WTC11 (cell line): ENCODE measurements at regions not wholly inside any gene's neighbourhood (a gene's known extent, or its start where the extent isn't known, plus 50 kb on each side); places are given as distances from the start of the nearest gene placed in this dataset.

Source experiments
- ATAC-seq: fragments of 200-7000 bp; cut with Tn5 transposase; 2 replicates; pipeline ENCODE4 v1.10.0; 2021; ENCODE audit warnings: mild to moderate bottlenecking, moderate library complexity
- CTCF ChIA-PET: fragments of 300-600 bp; sonication (Branson Sonifier 250); formaldehyde crosslinking; loops from one replicate; lab custom pipeline; 2021; ENCODE audit warnings: antibody characterized with exemption; lab: Charles Lee
- POLR2A ChIA-PET: fragments of 350-600 bp; sonication (Branson Sonifier 250); formaldehyde crosslinking; loops from one replicate; lab custom pipeline; 2021; ENCODE audit warnings: antibody characterized with exemption; lab: Charles Lee
- DNase-seq: peaks from one replicate; pipeline ENCODE4 v3.0.0; 2021; ENCODE audit warnings: low spot score
- H3K27ac Mint-ChIP-seq: 2 replicates; pipeline ENCODE4 v1.8.0; 2021; ENCODE audit warnings: mixed read lengths
- H3K27me3 Mint-ChIP-seq: 2 replicates; pipeline ENCODE4 v1.8.0; 2021; ENCODE audit warnings: low read depth, mild to moderate bottlenecking, moderate library complexity, mixed read lengths
- H3K36me3 Mint-ChIP-seq: 2 replicates; pipeline ENCODE4 v1.8.0; 2021; ENCODE audit warnings: mixed read lengths
- H3K4me1 Mint-ChIP-seq: 2 replicates; pipeline ENCODE4 v1.8.0; 2022; ENCODE audit warnings: mixed read lengths
- H3K4me3 Mint-ChIP-seq: 2 replicates; pipeline ENCODE4 v1.8.0; 2021; ENCODE audit warnings: mild to moderate bottlenecking, moderate library complexity, mixed read lengths
- H3K9me3 Mint-ChIP-seq: 2 replicates; pipeline ENCODE4 v1.8.0; 2021; ENCODE audit warnings: mixed read lengths
- ARID4B ChIP-seq: sonication (generic); formaldehyde crosslinking; IDR thresholded peaks from 2 replicates; pipeline ENCODE4 v1.8.0; 2023; ENCODE audit warnings: missing genetic modification reagents, mild to moderate bottlenecking, borderline replicate concordance
- CBFB ChIP-seq: sonication (generic); formaldehyde crosslinking; IDR thresholded peaks from 2 replicates; pipeline ENCODE4 v1.8.1; 2022; ENCODE audit warnings: mild to moderate bottlenecking, low read depth, missing genetic modification reagents
- CTCF ChIP-seq: fragments of 200-600 bp; IDR thresholded peaks from 2 replicates; pipeline ENCODE4 v1.8.0; 2022; ENCODE audit warnings: antibody characterized with exemption
- EMX1 ChIP-seq: fragments of 250-450 bp; sonication (Bioruptor Pico); IDR thresholded peaks from 2 replicates; pipeline ENCODE4 v1.8.0; 2021; ENCODE audit warnings: mild to moderate bottlenecking
- IRF2 ChIP-seq: sonication (generic); formaldehyde crosslinking; IDR thresholded peaks from 2 replicates; pipeline ENCODE4 v1.8.0; 2022; ENCODE audit warnings: low read depth, missing genetic modification reagents, borderline replicate concordance
- MXD4 ChIP-seq: fragments of 250-450 bp; sonication (Bioruptor Pico); IDR thresholded peaks from 2 replicates; pipeline ENCODE4 v1.8.0; 2021; ENCODE audit warnings: mild to moderate bottlenecking, moderate library complexity, borderline replicate concordance
- MYBL2 ChIP-seq: sonication (generic); formaldehyde crosslinking; IDR thresholded peaks from 2 replicates; pipeline ENCODE4 v1.8.1; 2023; ENCODE audit warnings: mild to moderate bottlenecking, moderate library complexity, missing genetic modification reagents
- NFATC4 ChIP-seq: fragments of 250-450 bp; sonication (Bioruptor Pico); IDR thresholded peaks from 2 replicates; pipeline ENCODE4 v1.9.0; 2021; ENCODE audit warnings: mild to moderate bottlenecking
- NFE2L1 ChIP-seq: sonication (generic); formaldehyde crosslinking; IDR thresholded peaks from 2 replicates; pipeline ENCODE4 v1.8.1; 2023; ENCODE audit warnings: missing genetic modification reagents
- RORB ChIP-seq: fragments of 250-450 bp; sonication (Bioruptor Pico); IDR thresholded peaks from 2 replicates; pipeline ENCODE4 v1.9.0; 2021; ENCODE audit warnings: mild to moderate bottlenecking
- SMAD3 ChIP-seq: sonication (generic); formaldehyde crosslinking; IDR thresholded peaks from 2 replicates; pipeline ENCODE4 v1.8.0; 2022; ENCODE audit warnings: missing genetic modification reagents, mild to moderate bottlenecking, borderline replicate concordance
- SP1 ChIP-seq: sonication (generic); formaldehyde crosslinking; conservative IDR thresholded peaks from 2 replicates; pipeline ENCODE4 v1.8.1; 2022; ENCODE audit warnings: missing genetic modification reagents
- ZNF138 ChIP-seq: sonication (generic); formaldehyde crosslinking; conservative IDR thresholded peaks from 2 replicates; pipeline ENCODE4 v1.8.1; 2022; ENCODE audit warnings: mild to moderate bottlenecking, moderate library complexity, missing genetic modification reagents
- ZNF423 ChIP-seq: fragments of 250-450 bp; sonication (Bioruptor Pico); IDR thresholded peaks from 2 replicates; pipeline ENCODE4 v2.1.2; 2022; ENCODE audit warnings: mild to moderate bottlenecking, moderate library complexity
- ZNF425 ChIP-seq: fragments of 250-450 bp; sonication (Bioruptor Pico); conservative IDR thresholded peaks from 2 replicates; pipeline ENCODE4 v1.9.0; 2021; ENCODE audit warnings: mild to moderate bottlenecking
- ZNF532 ChIP-seq: fragments of 250-450 bp; sonication (Bioruptor Pico); IDR thresholded peaks from 2 replicates; pipeline ENCODE4 v1.9.0; 2021; ENCODE audit warnings: mild to moderate bottlenecking, borderline replicate concordance
- TF ChIP-seq, protein P1 (sequence below): sonication (generic); formaldehyde crosslinking; conservative IDR thresholded peaks from 2 replicates; pipeline ENCODE4 v1.8.1; 2022; ENCODE audit warnings: mild to moderate bottlenecking, missing genetic modification reagents
- TF ChIP-seq, protein P2 (sequence below): sonication (generic); formaldehyde crosslinking; IDR thresholded peaks from 2 replicates; pipeline ENCODE4 v1.8.1; 2023; ENCODE audit warnings: mild to moderate bottlenecking, missing genetic modification reagents, borderline replicate concordance
- TF ChIP-seq, protein P3 (sequence below): fragments of 250-450 bp; sonication (Bioruptor Pico); IDR thresholded peaks from 2 replicates; pipeline ENCODE4 v1.9.0; 2021; ENCODE audit warnings: moderate library complexity, mild to moderate bottlenecking, inconsistent platforms, borderline replicate concordance

DNA sequence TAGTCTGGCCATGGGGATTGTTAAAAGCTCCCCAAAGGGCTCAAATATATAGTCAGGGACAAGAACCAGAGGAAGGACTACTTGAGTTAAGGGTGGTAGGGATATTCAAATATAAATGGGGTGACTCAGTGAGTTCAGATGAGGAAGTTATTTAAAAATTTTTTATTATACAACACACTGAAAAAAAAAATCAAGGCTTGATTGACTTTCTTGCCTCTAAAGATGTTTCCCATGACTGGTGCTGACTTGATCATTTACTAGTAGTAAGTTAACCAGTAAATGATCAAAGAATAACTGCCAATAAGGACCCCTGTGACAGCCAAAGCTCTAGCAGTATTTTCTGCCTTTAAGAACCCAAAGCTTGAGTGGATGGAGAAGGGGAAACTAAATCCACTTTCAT, 357.6 kb upstream of the NR5A2 start (continued):
- TF ChIP-seq ZNF532 (CRISPR knock-in tag): no peak
- TF ChIP-seq ARID4B (CRISPR knock-in tag): no peak
- no peak for TF ChIP-seq MXD4
- no peak for TF ChIP-seq MYBL2 (CRISPR knock-in tag)
- no peak for TF ChIP-seq IRF2

GRCh38 chr1:199671684-199672083, 355.8 kb upstream of the NR5A2 start:
- CTCF ChIA-PET: no interaction called here
- Mint-ChIP-seq H3K4me3 (no peak overlapping the region), H3K4me1 (no peaks in the 10 kb centered on the region), H3K36me3 (no peaks in the 10 kb centered on the region), H3K9me3 (no peaks in the 10 kb centered on the region), H3K27me3 (no peaks in the 10 kb centered on the region), H3K27ac (no peak overlapping the region)
- POLR2A ChIA-PET: no interaction called here
- no peak for ATAC-seq
- no peak for DNase-seq
- TF ChIP-seq SP1 (CRISPR knock-in tag) (no peak), SMAD3 (no peak), ZNF423 (CRISPR knock-in tag) (no peak), ZNF138 (no peak), NFE2L1 (CRISPR knock-in tag) (no peak), ZNF425 (CRISPR knock-in tag) (no peak), RORB (no peak), NFATC4 (CRISPR knock-in tag) (no peak), EMX1 (CRISPR knock-in tag) (no peak), CTCF (no peak), CBFB (CRISPR knock-in tag) (no peak)
- TF ChIP-seq, protein P1, sequence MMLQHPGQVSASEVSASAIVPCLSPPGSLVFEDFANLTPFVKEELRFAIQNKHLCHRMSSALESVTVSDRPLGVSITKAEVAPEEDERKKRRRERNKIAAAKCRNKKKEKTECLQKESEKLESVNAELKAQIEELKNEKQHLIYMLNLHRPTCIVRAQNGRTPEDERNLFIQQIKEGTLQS: no peak
- TF ChIP-seq, protein P2, sequence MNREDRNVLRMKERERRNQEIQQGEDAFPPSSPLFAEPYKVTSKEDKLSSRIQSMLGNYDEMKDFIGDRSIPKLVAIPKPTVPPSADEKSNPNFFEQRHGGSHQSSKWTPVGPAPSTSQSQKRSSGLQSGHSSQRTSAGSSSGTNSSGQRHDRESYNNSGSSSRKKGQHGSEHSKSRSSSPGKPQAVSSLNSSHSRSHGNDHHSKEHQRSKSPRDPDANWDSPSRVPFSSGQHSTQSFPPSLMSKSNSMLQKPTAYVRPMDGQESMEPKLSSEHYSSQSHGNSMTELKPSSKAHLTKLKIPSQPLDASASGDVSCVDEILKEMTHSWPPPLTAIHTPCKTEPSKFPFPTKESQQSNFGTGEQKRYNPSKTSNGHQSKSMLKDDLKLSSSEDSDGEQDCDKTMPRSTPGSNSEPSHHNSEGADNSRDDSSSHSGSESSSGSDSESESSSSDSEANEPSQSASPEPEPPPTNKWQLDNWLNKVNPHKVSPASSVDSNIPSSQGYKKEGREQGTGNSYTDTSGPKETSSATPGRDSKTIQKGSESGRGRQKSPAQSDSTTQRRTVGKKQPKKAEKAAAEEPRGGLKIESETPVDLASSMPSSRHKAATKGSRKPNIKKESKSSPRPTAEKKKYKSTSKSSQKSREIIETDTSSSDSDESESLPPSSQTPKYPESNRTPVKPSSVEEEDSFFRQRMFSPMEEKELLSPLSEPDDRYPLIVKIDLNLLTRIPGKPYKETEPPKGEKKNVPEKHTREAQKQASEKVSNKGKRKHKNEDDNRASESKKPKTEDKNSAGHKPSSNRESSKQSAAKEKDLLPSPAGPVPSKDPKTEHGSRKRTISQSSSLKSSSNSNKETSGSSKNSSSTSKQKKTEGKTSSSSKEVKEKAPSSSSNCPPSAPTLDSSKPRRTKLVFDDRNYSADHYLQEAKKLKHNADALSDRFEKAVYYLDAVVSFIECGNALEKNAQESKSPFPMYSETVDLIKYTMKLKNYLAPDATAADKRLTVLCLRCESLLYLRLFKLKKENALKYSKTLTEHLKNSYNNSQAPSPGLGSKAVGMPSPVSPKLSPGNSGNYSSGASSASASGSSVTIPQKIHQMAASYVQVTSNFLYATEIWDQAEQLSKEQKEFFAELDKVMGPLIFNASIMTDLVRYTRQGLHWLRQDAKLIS (CRISPR knock-in tag): no peak
- TF ChIP-seq, protein P3, sequence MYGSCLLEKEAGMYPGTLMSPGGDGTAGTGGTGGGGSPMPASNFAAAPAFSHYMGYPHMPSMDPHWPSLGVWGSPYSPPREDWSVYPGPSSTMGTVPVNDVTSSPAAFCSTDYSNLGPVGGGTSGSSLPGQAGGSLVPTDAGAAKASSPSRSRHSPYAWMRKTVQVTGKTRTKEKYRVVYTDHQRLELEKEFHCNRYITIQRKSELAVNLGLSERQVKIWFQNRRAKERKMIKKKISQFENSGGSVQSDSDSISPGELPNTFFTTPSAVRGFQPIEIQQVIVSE: no peak
